Fibroblast of lung (primary cell): ENCODE measurements at regions not wholly inside any gene's neighbourhood (a gene's known extent, or its start where the extent isn't known, plus 50 kb on each side); places are given as distances from the start of the nearest gene placed in this dataset.

ENCODE experiments used
- CTCF ChIP-seq, 2 donors: IDR thresholded peaks in 1 of 2; conservative IDR thresholded peaks in 1 of 2; 1 replicate in 1 of 2; 2 replicates in 1 of 2; pipeline ENCODE4 v1.5.1; 2011 to 2012; ENCODE audit warnings: low read length in 2 of 2, control low read depth in 1 of 2, inconsistent platforms in 1 of 2, low read depth in 1 of 2, mild to moderate bottlenecking in 1 of 2
- EZH2 ChIP-seq: IDR thresholded peaks from 2 replicates; pipeline ENCODE4 v1.5.1; 2012; ENCODE audit warnings: low read length, control low read depth, mild to moderate bottlenecking; ENCODE audit errors: missing control alignments

GRCh38 chr15:66650433-66650832 is 51.6 kb upstream of the SMAD6 start:
- TF ChIP-seq CTCF (conservative IDR thresholded peaks at IDR 0.05 in 1 of 2, IDR thresholded peaks at IDR 0.05 in 1 of 2; ENCODE audit: low read depth in 1 of 2, low read length in 2 of 2) (no peak), EZH2 (no peak)
